ENCODE measurements at regions not wholly inside any gene's neighbourhood (a gene's known extent, or its start where the extent isn't known, plus 50 kb on each side); places are given as distances from the start of the nearest gene placed in this dataset.
"Not testable (repeated sequence)": the region's sequence is repeated elsewhere in the genome, so short reads cannot be mapped to it uniquely, and the experiment has no call there.

GRCh38 chr12:131214936-131215335 lies 261.2 kb downstream of the ADGRD1 start:
- not testable (repeated sequence) for DNase-seq

GRCh38 chr12:131216587-131216986 lies 262.9 kb downstream of the ADGRD1 start:
- DNase-seq: not testable (repeated sequence)

DNA sequence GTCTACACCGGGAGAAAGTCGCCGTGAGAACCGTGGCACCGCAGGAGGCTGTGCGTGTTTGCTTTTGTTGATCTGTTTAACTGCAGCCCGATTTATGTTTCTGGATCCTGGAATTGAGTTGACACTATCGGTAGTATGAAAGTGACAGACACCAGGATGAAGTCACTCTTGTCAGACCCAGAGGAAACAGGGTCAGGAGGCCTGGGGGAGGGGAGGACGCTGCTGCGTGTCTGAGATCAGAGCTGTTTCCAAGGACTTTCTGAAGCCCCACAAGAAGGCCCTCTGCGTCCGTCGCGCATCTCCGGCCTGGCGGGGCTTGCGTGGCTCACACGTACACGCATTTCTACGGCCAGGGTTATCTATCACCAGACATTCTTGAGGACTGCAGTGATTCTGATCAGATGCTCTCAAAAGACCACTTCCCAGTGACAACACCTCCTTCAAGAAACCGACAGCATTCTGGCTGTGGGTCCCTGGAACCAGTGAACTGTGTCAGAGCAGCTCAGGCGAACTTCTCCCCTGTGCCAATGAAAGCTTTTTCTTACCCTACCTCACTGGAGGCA lies 263.4 kb downstream of the ADGRD1 start:
- DNase-seq: peak; percentile 79

GRCh38 chr12:131218026-131218922 lies 264.6 kb downstream of the ADGRD1 start:
- peak; percentile 95 for DNase-seq

GRCh38 chr12:131218923-131219669 lies 265.4 kb downstream of the ADGRD1 start:
- no peak for DNase-seq

DNA sequence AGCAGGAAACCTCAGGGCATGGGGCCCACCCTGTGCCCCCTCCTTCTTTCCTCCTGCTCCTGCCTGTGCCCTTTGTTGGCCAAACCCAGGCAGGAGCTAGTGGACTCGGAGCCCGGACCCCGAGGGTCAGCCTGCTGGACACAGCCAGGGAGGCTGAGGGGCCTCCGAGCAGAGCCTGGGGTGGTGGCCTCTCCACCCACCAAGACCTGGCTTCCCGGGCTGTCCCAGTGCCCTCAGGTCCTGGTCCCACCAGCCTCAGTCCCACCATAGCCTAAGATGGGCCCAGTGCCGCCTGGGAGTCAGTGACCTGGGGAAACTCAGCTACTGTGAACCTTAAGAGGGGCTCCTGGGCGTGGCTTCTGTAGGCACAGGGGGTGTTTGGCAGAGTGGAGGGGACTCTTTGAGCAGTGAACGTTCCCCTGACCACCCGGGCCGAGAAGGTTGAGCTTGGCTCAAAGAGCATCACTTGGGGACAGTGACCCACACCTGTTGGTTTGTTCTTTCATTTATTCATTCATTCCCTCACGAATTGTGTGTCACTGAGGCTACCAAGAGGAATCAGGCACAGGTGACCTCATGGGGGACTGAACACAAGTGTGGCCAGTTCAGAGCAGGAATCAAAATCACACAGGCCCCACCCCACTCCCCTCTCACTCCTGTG lies 266.1 kb downstream of the ADGRD1 start:
- DNase-seq: no peak

DNA sequence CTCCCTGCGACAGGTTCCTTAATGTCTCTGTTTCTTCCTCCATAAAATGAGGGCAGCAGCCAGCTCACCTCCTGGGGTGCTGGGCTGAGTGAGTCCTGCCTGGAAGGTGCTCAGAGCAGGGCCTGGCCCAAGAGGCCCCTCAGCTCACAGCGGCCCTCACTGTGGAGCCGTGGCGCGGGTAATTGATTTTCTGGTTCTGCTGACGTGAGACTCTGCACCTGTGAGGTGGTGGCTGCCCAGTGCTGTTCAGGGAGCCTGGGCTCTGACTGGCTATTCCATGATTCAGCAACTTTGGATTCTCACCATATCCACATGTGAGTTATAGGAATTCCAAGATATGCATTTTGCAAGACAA lies 266.6 kb downstream of the ADGRD1 start:
- DNase-seq: no peak

DNA sequence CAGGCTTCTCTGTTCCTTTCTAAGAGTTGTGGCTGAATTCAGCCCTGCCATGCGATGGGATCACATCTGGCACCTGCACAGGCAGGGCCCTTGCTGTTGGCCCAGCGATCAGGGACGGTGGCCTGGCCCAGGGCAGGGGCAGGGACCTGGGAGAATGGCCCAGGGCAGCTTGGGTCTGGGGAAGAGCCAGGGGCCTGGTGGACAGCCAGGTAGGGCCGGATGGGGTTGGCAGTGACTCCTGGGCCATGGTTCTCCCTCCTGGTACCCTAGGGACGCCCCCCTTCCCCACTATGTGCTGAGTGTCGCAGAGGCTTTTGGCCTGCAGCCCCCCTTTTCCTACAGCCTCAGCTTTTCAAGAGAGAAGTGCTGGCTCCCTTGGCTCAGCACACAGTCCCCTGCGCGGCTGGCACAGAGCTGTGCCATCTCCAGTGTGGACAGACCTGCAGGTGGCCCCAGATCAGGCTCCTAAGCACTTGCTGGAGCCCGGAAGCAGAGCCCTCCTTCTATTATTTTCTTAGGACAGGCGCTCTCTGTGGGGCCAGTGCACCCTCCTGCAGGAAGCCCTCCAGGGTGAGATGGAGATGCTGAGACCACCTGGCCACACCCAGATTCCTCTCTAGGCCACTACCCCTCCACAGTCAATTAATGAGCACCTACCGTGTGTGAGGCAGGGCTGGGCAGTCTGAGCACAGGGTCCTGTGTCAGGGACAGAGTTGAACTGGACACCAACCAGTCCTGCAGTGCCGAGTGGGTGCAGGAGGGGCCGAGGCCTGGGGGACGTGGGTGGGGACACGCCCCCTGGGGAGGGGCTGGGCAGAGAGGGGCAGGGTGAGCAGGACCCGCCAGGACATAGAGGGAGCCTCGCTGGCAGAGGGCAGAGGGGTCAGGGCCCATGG lies 267.6 kb downstream of the ADGRD1 start:
- no peak for DNase-seq

GRCh38 chr12:131221957-131222328 lies 268.2 kb downstream of the ADGRD1 start:
- DNase-seq: no peak

DNA sequence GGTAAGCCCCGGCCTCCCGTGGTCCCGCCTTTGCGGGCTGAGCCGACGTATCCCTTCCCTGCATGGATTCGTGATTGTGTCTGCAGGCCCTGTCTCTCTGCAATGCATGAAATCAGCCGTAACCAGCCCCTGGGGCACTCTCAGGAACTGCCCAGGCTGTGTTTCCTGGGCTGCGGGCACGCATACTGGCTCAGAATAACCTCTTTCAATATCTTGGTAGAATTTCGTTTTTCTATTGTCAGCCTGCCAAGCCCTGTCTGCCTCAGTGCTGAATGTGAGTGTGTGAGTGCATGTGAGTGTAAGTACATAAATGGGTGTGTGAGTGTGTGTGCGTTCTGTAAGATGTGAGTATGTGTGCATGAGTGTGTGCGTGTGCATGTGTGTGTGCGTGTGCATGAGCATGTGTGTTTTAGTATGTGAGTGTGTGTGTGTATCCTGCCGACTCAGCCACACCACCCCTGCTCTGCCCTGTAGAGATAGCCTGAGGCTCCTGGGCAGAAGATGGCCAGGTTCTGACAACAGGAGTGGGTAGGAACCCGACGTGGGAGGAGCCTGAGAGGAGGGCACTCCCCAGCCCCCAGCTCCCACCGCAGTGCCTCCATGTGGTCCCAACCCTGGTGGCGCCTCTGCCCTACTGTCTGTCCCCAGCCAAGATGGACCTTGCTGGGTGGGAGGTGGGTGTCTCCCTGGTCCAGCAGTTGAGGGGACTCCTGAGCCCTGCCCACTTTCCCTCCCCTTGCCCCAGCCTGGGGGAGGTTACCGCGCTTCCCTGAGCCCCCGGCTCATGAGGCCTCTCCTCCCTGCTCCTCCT lies 268.8 kb downstream of the ADGRD1 start:
- DNase-seq: no peak

GRCh38 chr12:131223171-131223761 lies 269.6 kb downstream of the ADGRD1 start:
- DNase-seq: no peak

DNA sequence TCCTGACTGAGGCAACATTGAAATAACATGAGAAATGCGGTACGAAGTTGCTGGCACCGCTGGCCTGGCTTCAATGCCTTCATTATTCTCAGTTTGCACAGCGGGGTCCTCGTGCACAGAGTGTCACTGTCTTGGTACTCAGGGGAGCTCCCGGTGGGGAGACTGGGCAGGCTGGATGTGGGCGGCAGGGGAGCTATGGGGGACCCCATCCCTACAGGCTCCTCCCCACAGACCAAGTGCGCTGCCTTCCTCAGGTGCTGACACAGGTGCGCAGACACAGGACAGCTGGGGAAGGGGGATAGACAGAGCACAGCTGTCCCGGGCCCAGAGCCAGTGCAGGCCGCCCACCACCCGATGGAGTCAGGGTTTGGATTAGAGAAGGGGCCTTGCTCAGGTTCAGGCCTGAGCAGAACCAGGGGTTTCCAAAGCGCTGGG lies 270.1 kb downstream of the ADGRD1 start:
- no peak for DNase-seq

DNA sequence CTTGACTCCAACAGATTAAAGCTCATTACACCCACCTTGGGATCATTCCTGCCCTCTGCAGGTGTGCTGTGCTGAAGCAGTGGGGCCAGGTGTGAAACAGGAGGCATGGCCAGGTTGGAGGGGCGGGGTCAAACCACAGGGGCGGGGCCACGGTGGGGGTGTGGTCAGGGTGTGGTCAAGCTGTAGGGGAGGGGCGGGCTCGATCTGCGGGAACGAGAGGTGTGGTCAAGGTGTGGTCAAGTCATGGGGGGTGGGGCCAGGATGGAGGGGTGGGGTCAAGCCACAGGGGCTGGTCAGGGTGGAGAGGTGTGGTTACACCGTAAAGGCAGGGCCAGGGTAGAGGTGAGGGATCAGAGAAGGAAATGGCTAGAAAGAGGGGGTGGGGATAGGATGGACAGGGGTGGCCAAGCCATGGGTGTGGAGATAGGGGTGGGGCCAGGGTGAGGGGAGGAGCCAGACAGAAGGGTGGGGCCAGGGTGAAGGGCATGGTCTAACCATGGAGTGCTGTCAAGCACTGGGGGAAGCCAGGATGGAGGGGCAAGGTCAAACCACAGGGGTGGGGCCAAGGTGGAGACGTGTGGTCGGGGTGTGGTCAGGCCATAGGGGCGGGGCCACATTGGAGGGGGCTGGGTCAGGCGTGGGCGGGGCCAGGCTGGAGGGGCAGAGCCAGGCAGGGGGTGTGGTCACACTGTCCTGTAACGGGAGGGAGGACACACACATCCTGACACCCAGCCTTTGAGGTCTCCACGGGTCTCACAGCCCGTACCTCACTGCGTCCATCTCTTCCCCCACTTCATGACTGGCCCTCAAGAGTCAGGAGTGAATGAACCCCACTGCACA lies 270.7 kb downstream of the ADGRD1 start:
- not testable (repeated sequence) for DNase-seq

GRCh38 chr12:131225066-131225380 lies 271.3 kb downstream of the ADGRD1 start:
- DNase-seq: not testable (repeated sequence)

DNA sequence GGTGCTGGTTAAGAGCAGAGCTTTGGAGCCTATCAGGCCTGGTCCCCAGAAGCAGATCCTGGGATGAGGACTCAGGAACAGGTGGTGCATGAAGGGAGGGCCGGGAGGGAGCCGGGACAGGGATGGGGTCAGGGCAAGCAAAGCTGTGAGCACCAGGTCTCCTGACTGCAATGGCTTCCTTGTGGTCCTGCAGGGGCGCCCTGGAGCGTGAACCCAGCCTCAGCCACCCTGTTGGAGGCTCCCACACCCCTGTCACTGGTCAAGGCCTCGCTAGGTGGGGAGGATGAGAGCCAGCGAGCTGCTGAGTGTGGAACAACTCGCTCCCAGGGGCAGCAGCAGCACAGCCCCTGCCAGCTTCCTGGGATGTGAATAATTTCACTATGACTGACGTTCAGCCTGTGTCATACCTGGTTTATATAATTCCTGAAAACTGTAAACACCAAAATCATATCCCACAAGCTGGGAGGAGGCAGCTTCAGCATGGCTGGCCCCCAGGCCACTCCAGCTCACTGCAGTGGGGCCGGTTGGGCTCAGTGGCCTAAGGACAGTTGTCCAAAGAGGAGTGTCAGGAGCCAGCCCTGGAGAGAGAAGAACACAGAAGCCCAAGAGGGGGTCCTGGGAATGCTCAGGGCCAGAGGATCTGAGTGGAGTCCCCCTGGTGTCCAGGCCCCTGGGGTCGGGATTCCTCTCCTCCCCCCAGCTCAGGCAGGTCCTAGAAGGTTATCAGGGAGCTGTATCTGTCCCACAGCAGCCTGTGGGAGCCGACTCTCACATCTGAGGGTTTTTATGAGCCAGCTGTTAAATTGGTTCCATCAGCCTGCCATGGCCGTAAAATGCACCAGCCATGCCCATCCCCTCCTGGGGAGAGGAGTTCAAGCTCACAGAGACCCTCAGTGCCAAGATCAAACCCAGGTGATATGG lies 272.9 kb downstream of the ADGRD1 start:
- no peak for DNase-seq

DNA sequence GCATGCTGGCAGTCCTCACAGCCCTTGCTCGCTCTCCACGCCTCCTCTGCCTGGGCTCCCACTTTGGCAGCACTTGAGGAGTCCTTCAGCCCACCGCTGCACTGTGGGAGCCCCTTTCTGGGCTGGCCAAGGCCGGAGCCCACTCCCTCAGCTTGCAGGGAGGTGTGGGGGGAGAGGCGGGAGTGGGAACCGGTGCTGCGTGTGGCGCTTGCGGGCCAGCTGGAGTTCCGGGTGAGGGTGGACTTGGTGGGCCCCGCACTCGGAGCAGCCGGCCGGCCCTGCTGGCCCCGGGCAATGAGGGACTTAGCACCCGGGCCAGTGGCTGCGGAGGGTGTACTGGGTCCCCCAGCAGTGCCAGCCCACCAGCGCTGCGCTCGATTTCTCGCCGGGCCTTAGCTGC lies 273.9 kb downstream of the ADGRD1 start:
- DNase-seq: not testable (repeated sequence)

DNA sequence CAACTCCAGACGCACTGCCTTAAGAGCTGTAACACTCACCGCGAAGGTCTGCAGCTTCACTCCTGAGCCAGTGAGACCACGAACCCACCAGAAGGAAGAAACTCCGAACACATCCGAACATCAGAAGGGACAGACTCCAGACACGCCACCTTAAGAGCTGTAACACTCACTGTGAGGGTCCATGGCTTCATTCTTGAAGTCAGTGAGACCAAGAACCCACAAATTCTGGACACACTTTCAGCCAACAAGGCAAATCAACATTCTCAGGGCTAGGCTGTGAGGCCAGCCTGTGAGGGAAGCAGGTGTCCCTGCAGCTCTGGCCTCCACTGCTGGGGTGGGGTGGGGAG lies 275.3 kb downstream of the ADGRD1 start:
- not testable (repeated sequence) for DNase-seq

GRCh38 chr12:131229426-131230339 lies 276.0 kb downstream of the ADGRD1 start:
- peak; percentile 87 for DNase-seq
